ENCODE measurements at regions not wholly inside any gene's neighbourhood (a gene's known extent, or its start where the extent isn't known, plus 50 kb on each side); places are given as distances from the start of the nearest gene placed in this dataset.

DNA sequence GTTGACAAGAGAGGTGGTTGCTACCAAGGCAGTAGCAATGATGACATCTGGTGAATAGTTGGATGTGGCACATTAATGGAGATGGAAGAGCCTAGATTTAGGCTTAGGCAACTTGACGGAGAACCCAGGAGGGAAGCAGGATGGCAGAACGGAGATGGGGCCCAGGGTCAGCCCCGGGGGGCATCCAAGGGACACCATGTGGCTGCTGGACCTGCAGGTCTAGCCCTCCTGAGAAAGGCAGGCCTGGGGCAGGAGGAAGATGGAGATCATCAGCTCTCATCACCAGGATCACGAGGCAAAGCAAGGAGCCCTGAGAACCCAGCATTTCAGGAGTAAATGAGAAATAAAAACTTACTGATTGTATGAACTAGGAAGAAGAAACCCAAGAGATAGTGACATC lies 216.2 kb downstream of the AUH start:
- Histone ChIP-seq H3K27ac (no peak overlapping the region), H3K4me3 (no peak overlapping the region), H3K4me1 (no peaks in the 10 kb centered on the region), H3K36me3 (no peaks in the 10 kb centered on the region), H3K27me3 (no peaks in the 10 kb centered on the region), H3K9me3 (no peaks in the 10 kb centered on the region)
- in situ Hi-C loops (cut with MboI; ENCODE audit: low sequenced_read_pairs in 4 of 4) = no loop called here
- ATAC-seq (no peak), DNase-seq (no peak)
- intact Hi-C loops (cut with DNase I; ENCODE audit: low total_unique reads) = no loop called here
- TF ChIP-seq POLR2A (IDR thresholded peaks at IDR 0.05) = no peak
- TF ChIP-seq, protein P1, sequence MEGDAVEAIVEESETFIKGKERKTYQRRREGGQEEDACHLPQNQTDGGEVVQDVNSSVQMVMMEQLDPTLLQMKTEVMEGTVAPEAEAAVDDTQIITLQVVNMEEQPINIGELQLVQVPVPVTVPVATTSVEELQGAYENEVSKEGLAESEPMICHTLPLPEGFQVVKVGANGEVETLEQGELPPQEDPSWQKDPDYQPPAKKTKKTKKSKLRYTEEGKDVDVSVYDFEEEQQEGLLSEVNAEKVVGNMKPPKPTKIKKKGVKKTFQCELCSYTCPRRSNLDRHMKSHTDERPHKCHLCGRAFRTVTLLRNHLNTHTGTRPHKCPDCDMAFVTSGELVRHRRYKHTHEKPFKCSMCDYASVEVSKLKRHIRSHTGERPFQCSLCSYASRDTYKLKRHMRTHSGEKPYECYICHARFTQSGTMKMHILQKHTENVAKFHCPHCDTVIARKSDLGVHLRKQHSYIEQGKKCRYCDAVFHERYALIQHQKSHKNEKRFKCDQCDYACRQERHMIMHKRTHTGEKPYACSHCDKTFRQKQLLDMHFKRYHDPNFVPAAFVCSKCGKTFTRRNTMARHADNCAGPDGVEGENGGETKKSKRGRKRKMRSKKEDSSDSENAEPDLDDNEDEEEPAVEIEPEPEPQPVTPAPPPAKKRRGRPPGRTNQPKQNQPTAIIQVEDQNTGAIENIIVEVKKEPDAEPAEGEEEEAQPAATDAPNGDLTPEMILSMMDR (IDR thresholded peaks at IDR 0.05 in 4 of 5, conservative IDR thresholded peaks at IDR 0.05 in 1 of 5) = no peak

DNA sequence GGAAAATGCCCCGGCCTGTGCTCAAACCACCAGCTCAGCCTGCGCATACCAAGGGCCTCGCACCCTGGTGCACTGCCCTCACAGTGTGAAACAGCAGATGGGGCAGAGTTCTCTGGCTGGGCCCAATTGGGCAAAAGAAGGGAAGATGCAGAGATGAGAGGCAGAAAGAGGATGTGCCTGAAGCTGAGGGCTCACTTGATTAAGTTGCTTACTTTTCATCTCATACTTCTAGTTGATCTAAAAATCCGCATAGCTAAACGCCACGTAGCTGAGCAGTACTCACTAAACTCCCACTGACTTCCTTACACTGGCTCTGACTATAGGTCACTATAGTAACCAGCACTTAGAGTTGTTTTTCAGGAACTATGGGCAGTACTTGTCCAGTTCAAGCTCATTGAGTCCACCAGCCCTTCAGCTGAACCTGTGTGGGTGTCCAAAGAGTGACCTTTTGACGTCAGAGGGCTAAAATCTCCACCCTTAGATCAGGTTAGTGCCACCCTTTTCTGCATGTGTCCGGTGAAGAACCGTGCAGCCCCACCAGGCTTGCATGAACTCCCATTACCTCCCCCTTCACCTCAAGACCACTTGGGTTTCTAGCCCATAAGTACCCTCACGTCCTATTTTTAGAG lies 215.2 kb downstream of the AUH start:
- intact Hi-C loops (cut with DNase I; ENCODE audit: low total_unique reads) (no loop called here), in situ Hi-C loops (cut with MboI; ENCODE audit: low sequenced_read_pairs in 4 of 4) (no loop called here)
- Histone ChIP-seq H3K36me3 (no peaks in the 10 kb centered on the region), H3K27ac (no peak overlapping the region), H3K9me3 (no peaks in the 10 kb centered on the region), H3K27me3 (no peaks in the 10 kb centered on the region), H3K4me1 (no peaks in the 10 kb centered on the region), H3K4me3 (no peak overlapping the region)
- no peak for ATAC-seq
- DNase-seq = no peak
- TF ChIP-seq POLR2A (IDR thresholded peaks at IDR 0.05) = no peak
- TF ChIP-seq, protein P1 (IDR thresholded peaks at IDR 0.05 in 4 of 5, conservative IDR thresholded peaks at IDR 0.05 in 1 of 5) = no peak

DNA sequence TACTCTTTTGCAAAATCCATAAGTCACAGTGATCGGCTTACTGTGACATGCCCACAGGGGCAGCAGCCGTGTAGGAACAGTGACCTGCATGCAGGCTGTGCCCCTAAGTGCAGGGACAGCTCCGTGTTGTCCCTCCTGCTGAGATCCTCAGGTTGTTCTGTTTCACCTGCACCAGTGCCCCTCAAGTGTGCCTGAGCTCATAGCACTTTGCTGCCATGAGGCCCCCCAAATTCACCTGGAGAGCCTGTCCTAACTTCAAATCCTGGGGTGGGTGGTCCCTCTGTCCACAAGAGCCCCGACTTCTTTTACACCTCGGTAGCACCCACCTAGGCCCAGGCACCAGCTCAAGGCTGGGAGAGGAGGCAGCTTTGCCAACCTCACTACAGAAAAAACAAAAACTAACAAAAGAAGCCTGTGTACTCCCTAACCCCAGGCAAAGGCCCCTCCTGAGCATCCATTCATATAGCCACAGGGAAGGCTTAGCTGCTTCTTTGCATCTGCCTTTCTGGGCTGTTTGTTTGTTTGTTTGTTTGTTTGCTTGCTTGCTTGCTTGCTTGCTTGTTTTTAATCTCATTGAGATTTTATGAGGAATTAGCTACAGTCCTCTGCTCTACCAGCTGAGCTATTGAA lies 214.5 kb downstream of the AUH start:
- Histone ChIP-seq H3K4me1 (no peaks in the 10 kb centered on the region), H3K27me3 (no peaks in the 10 kb centered on the region), H3K36me3 (no peaks in the 10 kb centered on the region), H3K27ac (no peak overlapping the region), H3K9me3 (no peaks in the 10 kb centered on the region), H3K4me3 (no peak overlapping the region)
- intact Hi-C loops (cut with DNase I; ENCODE audit: low total_unique reads) = no loop called here
- TF ChIP-seq, protein P1 (IDR thresholded peaks at IDR 0.05 in 4 of 5, conservative IDR thresholded peaks at IDR 0.05 in 1 of 5) = no peak
- ATAC-seq = no peak
- in situ Hi-C loops (cut with MboI; ENCODE audit: low sequenced_read_pairs in 4 of 4) = no loop called here
- DNase-seq = no peak

DNA sequence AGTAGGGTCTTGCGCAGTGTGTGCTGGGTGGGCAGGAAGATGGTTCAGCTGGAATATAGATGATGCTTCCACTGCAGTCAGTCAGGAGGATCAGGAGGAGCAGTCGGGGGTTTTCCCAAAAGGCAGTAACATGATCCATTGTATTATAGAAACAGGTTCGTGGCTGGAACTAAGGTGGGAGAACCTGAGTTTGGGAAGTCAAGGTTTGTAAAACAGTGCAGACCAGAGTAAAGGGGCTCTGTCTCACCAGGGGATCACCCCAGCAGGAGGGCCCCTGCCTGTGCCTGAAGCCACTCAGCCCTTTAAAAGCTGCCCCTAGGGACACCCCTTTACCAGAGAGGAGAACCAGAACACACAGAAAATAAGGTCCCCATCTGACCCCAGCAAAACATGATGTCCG lies 213.4 kb downstream of the AUH start:
- Histone ChIP-seq H3K4me3 (no peak overlapping the region), H3K9me3 (no peaks in the 10 kb centered on the region), H3K27ac (no peak overlapping the region), H3K27me3 (no peaks in the 10 kb centered on the region), H3K4me1 (no peaks in the 10 kb centered on the region), H3K36me3 (no peaks in the 10 kb centered on the region)
- DNase-seq (no peak), ATAC-seq (no peak)
- in situ Hi-C loops (cut with MboI; ENCODE audit: low sequenced_read_pairs in 4 of 4) = no loop called here
- TF ChIP-seq, protein P1 (IDR thresholded peaks at IDR 0.05 in 4 of 5, conservative IDR thresholded peaks at IDR 0.05 in 1 of 5) = no peak
- no peak for TF ChIP-seq POLR2A (IDR thresholded peaks at IDR 0.05)
- intact Hi-C loops (cut with DNase I; ENCODE audit: low total_unique reads) = no loop called here
